Cardiac muscle cell (in vitro differentiated cells and primary cell): ENCODE measurements at regions not wholly inside any gene's neighbourhood (a gene's known extent, or its start where the extent isn't known, plus 50 kb on each side); places are given as distances from the start of the nearest gene placed in this dataset.

ENCODE experiments used
- DNase-seq, 2 donors: peaks; one replicate each; pipeline versions ENCODE4 v3.0.0 to v3.0.0-alpha.2; 2010 to 2017; ENCODE audit warnings: low read depth in 1 of 2, low spot score in 1 of 2
- H3K27ac ChIP-seq: fragments of 200-600 bp; sonication (generic); 2 replicates; pipeline ENCODE4 v1.5.1; 2016
- H3K27me3 ChIP-seq: fragments of 200-600 bp; sonication (generic); 2 replicates; pipeline ENCODE4 v1.6.0; 2016; ENCODE audit warnings: control low read depth
- H3K36me3 ChIP-seq: fragments of 200-600 bp; sonication (generic); 2 replicates; pipeline ENCODE4 v1.5.1; 2016; ENCODE audit warnings: control low read depth
- H3K4me1 ChIP-seq: fragments of 200-600 bp; sonication (generic); 2 replicates; pipeline ENCODE4 v1.8.1; 2017; ENCODE audit warnings: low read depth, mild to moderate bottlenecking, mixed run types
- H3K4me3 ChIP-seq: fragments of 200-600 bp; sonication (generic); 2 replicates; pipeline ENCODE4 v1.5.1; 2016; ENCODE audit warnings: mild to moderate bottlenecking
- H3K9me3 ChIP-seq: fragments of 200-600 bp; sonication (generic); 2 replicates; pipeline ENCODE4 v1.5.1; 2017; ENCODE audit warnings: low read depth, mild to moderate bottlenecking, control low read depth
- TF ChIP-seq, protein P1 (sequence below): IDR thresholded peaks from 2 replicates; pipeline ENCODE4 v1.5.1; 2012; ENCODE audit warnings: low read depth, mild to moderate bottlenecking, low read length

GRCh38 chr2:439556-440402 lies 151.9 kb upstream of the ALKAL2 start:
- Histone ChIP-seq H3K27me3 (no peaks in the 10 kb centered on the region), H3K9me3 (no peaks in the 10 kb centered on the region), H3K27ac (no peak overlapping the region), H3K36me3 (no peaks in the 10 kb centered on the region), H3K4me1 (no peaks in the 10 kb centered on the region), H3K4me3 (no peak overlapping the region)
- DNase-seq, result no peak
- TF ChIP-seq, protein P1, sequence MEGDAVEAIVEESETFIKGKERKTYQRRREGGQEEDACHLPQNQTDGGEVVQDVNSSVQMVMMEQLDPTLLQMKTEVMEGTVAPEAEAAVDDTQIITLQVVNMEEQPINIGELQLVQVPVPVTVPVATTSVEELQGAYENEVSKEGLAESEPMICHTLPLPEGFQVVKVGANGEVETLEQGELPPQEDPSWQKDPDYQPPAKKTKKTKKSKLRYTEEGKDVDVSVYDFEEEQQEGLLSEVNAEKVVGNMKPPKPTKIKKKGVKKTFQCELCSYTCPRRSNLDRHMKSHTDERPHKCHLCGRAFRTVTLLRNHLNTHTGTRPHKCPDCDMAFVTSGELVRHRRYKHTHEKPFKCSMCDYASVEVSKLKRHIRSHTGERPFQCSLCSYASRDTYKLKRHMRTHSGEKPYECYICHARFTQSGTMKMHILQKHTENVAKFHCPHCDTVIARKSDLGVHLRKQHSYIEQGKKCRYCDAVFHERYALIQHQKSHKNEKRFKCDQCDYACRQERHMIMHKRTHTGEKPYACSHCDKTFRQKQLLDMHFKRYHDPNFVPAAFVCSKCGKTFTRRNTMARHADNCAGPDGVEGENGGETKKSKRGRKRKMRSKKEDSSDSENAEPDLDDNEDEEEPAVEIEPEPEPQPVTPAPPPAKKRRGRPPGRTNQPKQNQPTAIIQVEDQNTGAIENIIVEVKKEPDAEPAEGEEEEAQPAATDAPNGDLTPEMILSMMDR, result no peak

GRCh38 chr2:439077-439476 lies 151.2 kb upstream of the ALKAL2 start:
- Histone ChIP-seq H3K9me3 (no peaks in the 10 kb centered on the region), H3K4me3 (no peak overlapping the region), H3K27ac (no peak overlapping the region), H3K36me3 (no peaks in the 10 kb centered on the region), H3K27me3 (no peaks in the 10 kb centered on the region), H3K4me1 (no peaks in the 10 kb centered on the region)
- no peak for DNase-seq
- TF ChIP-seq, protein P1, result no peak

GRCh38 chr2:437756-438393 lies 150.0 kb upstream of the ALKAL2 start:
- Histone ChIP-seq H3K27ac (no peak overlapping the region), H3K4me3 (no peak overlapping the region), H3K4me1 (no peaks in the 10 kb centered on the region), H3K36me3 (no peaks in the 10 kb centered on the region), H3K9me3 (no peaks in the 10 kb centered on the region), H3K27me3 (no peaks in the 10 kb centered on the region)
- no peak for DNase-seq
- TF ChIP-seq, protein P1, result no peak

- H3K4me1 ChIP-seq, result no peaks in the 10 kb centered on the region
- H3K27me3 ChIP-seq, result no peaks in the 10 kb centered on the region
- H3K36me3 ChIP-seq, result no peaks in the 10 kb centered on the region
- H3K4me3 ChIP-seq, result no peak overlapping the region
- DNase-seq, result no peak
- H3K9me3 ChIP-seq, result no peaks in the 10 kb centered on the region
- no peak overlapping the region for H3K27ac ChIP-seq
- TF ChIP-seq, protein P1, result no peak
Measured at GRCh38 chr2:437180-437579, 149.3 kb upstream of the ALKAL2 start.

DNA sequence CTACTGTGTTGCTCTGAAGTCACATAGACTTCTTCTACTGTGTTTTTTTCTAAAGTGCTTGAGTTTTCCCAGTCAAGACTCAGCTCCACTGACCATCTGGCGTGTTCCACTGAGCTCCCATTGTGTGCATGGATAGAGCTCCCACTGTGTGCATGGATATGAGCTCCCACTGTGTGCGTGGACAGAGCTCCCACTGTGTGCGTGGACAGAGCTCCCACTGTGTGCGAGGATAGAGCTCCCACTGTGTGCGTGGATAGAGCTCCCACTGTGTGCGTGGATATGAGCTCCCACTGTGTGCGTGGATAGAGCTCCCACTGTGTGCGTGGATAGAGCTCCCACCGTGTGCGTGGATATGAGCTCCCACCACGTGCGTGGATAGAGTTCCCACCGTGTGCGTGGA lies 148.3 kb upstream of the ALKAL2 start:
- Histone ChIP-seq H3K27me3 (no peaks in the 10 kb centered on the region), H3K27ac (no peak overlapping the region), H3K9me3 (no peaks in the 10 kb centered on the region), H3K4me1 (no peaks in the 10 kb centered on the region), H3K4me3 (no peak overlapping the region), H3K36me3 (no peaks in the 10 kb centered on the region)
- DNase-seq, result no peak
- TF ChIP-seq, protein P1, result no peak
